ENCODE measurements at regions not wholly inside any gene's neighbourhood (a gene's known extent, or its start where the extent isn't known, plus 50 kb on each side); places are given as distances from the start of the nearest gene placed in this dataset.

GRCh38 chr13:34805347-34805746 is 136.7 kb upstream of the NBEA start:
- H3K27me3 ChIP-seq (replicated peaks; ENCODE audit: control insufficient read depth, insufficient read depth, low read length) = no peaks in the 10 kb centered on the region
- CTCF ChIA-PET = no interaction called here
- no peak for TF ChIP-seq CTCF (IDR thresholded peaks at IDR 0.05; ENCODE audit: insufficient read depth in 1 of 2, low read depth in 1 of 2, low read length in 1 of 2, severe bottlenecking in 1 of 2, unreplicated experiment in 1 of 2)
- Mint-ChIP-seq H3K27me3 (ENCODE audit: insufficient read depth, unreplicated experiment) (no peaks in the 10 kb centered on the region), H3K9me3 (ENCODE audit: unreplicated experiment) (peaks cover under 1% of the 10 kb centered on the region), H3K4me1 (ENCODE audit: low read depth, unreplicated experiment) (no peaks in the 10 kb centered on the region), H3K4me3 (ENCODE audit: unreplicated experiment) (no peak overlapping the region), H3K36me3 (ENCODE audit: insufficient read depth, unreplicated experiment) (no peaks in the 10 kb centered on the region), H3K27ac (ENCODE audit: unreplicated experiment) (no peak overlapping the region)
- no TSS peak for BruUV-seq (replicated peaks)
- H3K4me1 ChIP-seq = no peaks in the 10 kb centered on the region
- no peaks in the 10 kb centered on the region; the same call in 1 of the 2 replicates for H3K9me3 ChIP-seq
- H3K4me3 ChIP-seq (ENCODE audit: low read depth, low read length) = no peak overlapping the region
- DNase-seq = no peak
- intact Hi-C loops (cut with micrococcal nuclease; ENCODE audit: unreplicated experiment) = no loop called here
- no peaks in the 10 kb centered on the region for H3K36me3 ChIP-seq (ENCODE audit: control insufficient read depth, insufficient read depth, low read length)
- POLR2A ChIA-PET = no interaction called here

GRCh38 chr13:34808649-34809048 is 133.4 kb upstream of the NBEA start:
- H3K27me3 Mint-ChIP-seq (ENCODE audit: insufficient read depth, unreplicated experiment) = no peaks in the 10 kb centered on the region
- intact Hi-C loops (cut with micrococcal nuclease; ENCODE audit: unreplicated experiment) = no loop called here
- no peaks in the 10 kb centered on the region for H3K36me3 Mint-ChIP-seq (ENCODE audit: insufficient read depth, unreplicated experiment)
- CTCF ChIA-PET = no interaction called here
- peaks cover 33% of the 10 kb centered on the region for H3K9me3 Mint-ChIP-seq (ENCODE audit: unreplicated experiment)
- BruUV-seq (replicated peaks) = no TSS peak
- Histone ChIP-seq H3K27me3 (replicated peaks; ENCODE audit: control insufficient read depth, insufficient read depth, low read length) (no peaks in the 10 kb centered on the region), H3K4me1 (no peaks in the 10 kb centered on the region), H3K9me3 (peaks cover 3% of the 10 kb centered on the region), H3K4me3 (ENCODE audit: low read depth, low read length) (no peak overlapping the region), H3K36me3 (ENCODE audit: control insufficient read depth, insufficient read depth, low read length) (no peaks in the 10 kb centered on the region)
- no peak overlapping the region for H3K27ac Mint-ChIP-seq (ENCODE audit: unreplicated experiment)
- H3K4me3 Mint-ChIP-seq (ENCODE audit: unreplicated experiment) = no peak overlapping the region
- DNase-seq = no peak
- POLR2A ChIA-PET = no interaction called here
- no peaks in the 10 kb centered on the region for H3K4me1 Mint-ChIP-seq (ENCODE audit: low read depth, unreplicated experiment)
- TF ChIP-seq CTCF (IDR thresholded peaks at IDR 0.05; ENCODE audit: insufficient read depth in 1 of 2, low read depth in 1 of 2, low read length in 1 of 2, severe bottlenecking in 1 of 2, unreplicated experiment in 1 of 2) = no peak

GRCh38 chr13:34810996-34811395 is 131.1 kb upstream of the NBEA start:
- Histone ChIP-seq H3K36me3 (ENCODE audit: control insufficient read depth, insufficient read depth, low read length) (no peaks in the 10 kb centered on the region), H3K9me3 (peaks cover 5% of the 10 kb centered on the region), H3K4me3 (ENCODE audit: low read depth, low read length) (no peak overlapping the region), H3K27me3 (replicated peaks; ENCODE audit: control insufficient read depth, insufficient read depth, low read length) (no peaks in the 10 kb centered on the region), H3K4me1 (peaks cover 8% of the 10 kb centered on the region)
- Mint-ChIP-seq H3K4me3 (ENCODE audit: unreplicated experiment) (no peak overlapping the region), H3K27me3 (ENCODE audit: insufficient read depth, unreplicated experiment) (no peaks in the 10 kb centered on the region), H3K36me3 (ENCODE audit: insufficient read depth, unreplicated experiment) (no peaks in the 10 kb centered on the region), H3K27ac (ENCODE audit: unreplicated experiment) (no peak overlapping the region), H3K9me3 (ENCODE audit: unreplicated experiment) (peaks cover 40% of the 10 kb centered on the region), H3K4me1 (ENCODE audit: low read depth, unreplicated experiment) (peaks cover 6% of the 10 kb centered on the region)
- ChIA-PET CTCF (no interaction called here), POLR2A (no interaction called here)
- TF ChIP-seq CTCF (IDR thresholded peaks at IDR 0.05; ENCODE audit: insufficient read depth in 1 of 2, low read depth in 1 of 2, low read length in 1 of 2, severe bottlenecking in 1 of 2, unreplicated experiment in 1 of 2) = no peak
- DNase-seq = no peak
- BruUV-seq (replicated peaks) = no TSS peak
- intact Hi-C loops (cut with micrococcal nuclease; ENCODE audit: unreplicated experiment) = no loop called here

Data from Caco-2 (cell line).